K562 (cell line): ENCODE measurements at regions not wholly inside any gene's neighbourhood (a gene's known extent, or its start where the extent isn't known, plus 50 kb on each side); places are given as distances from the start of the nearest gene placed in this dataset.

Experiments used
- ATAC-seq: fragments of 200-7000 bp; cut with Tn5 transposase; 3 replicates; pipeline ENCODE4 v1.9.1; 2020; ENCODE audit warnings: moderate library complexity
- BruUV-seq: library from RNA; stranded (reverse); fragments of 400-500 nt; replicated peaks from 2 replicates; lab custom pipeline; 2021; lab: Mats Ljungman, UMichigan
- CTCF ChIA-PET: fragments of 300-600 bp; formaldehyde crosslinking; extraction: SDS; loops from one replicate; lab custom pipeline; 2021; ENCODE audit warnings: low intra/inter-chr PET ratio; lab: Yijun Ruan, JAX
- POLR2A ChIA-PET: fragments of 300-600, 350-650 bp; sonication (Branson Sonifier 250); formaldehyde crosslinking; extraction: SDS; loops from one replicate; lab custom pipeline; 2021; ENCODE audit warnings: antibody characterized with exemption, inconsistent platforms; lab: Yijun Ruan, JAX
- DNase-seq, 4 experiments: peaks; one replicate each; pipeline versions ENCODE4 v3.0.0 to v3.0.0-alpha.2; 2011 to 2018; ENCODE audit warnings: low spot score in 3 of 4, mixed read lengths in 3 of 4; ENCODE audit errors: extremely low read depth in 1 of 4
- FAIRE-seq: peaks from 2 replicates; lab custom pipeline; 2011; peaks lifted over from hg19 to GRCh38; lab: Jason Lieb, UNC
- H2AFZ ChIP-seq: 2 replicates; pipeline ENCODE4 v1.6.0; 2011; ENCODE audit warnings: low read depth, low read length, control low read depth, inconsistent platforms
- H3K27ac ChIP-seq: fragments of 200-600 bp; 3 replicates; pipeline ENCODE4 v1.8.0; 2011; ENCODE audit warnings: low read depth, mild to moderate bottlenecking, control low read depth, inconsistent platforms, low read length, moderate library complexity, mixed read lengths; ENCODE audit errors: extremely low read depth
- H3K27me3 ChIP-seq, 2 experiments: fragments of 300-600 bp in 1 of 2; 2 replicates in 1 of 2; 3 replicates in 1 of 2; pipeline versions ENCODE4 v1.6.0 to v1.8.0; 2011; ENCODE audit warnings: inconsistent platforms in 2 of 2, low read length in 2 of 2, mild to moderate bottlenecking in 1 of 2, mixed read lengths in 1 of 2, moderate library complexity in 1 of 2; ENCODE audit not compliant: control insufficient read depth in 2 of 2, insufficient read depth in 2 of 2
- H3K36me3 ChIP-seq: fragments of 300-600 bp; 3 replicates; pipeline ENCODE4 v1.8.0; 2011; ENCODE audit warnings: mild to moderate bottlenecking, low read length, inconsistent platforms; ENCODE audit not compliant: control insufficient read depth, insufficient read depth
- H3K4me1 ChIP-seq, 2 experiments: fragments of 200-600 bp in 1 of 2; replicated peaks in 1 of 2; 2 replicates in 1 of 2; 3 replicates in 1 of 2; pipeline versions ENCODE4 v1.5.1 to v1.8.0; 2011; ENCODE audit warnings: inconsistent platforms in 2 of 2, low read length in 2 of 2, mild to moderate bottlenecking in 1 of 2, mixed read lengths in 1 of 2, moderate library complexity in 1 of 2; ENCODE audit not compliant: control insufficient read depth in 2 of 2, insufficient read depth in 2 of 2
- H3K4me2 ChIP-seq: 2 replicates; pipeline ENCODE4 v1.6.1; 2011; ENCODE audit warnings: low read length, control low read depth, inconsistent platforms, mixed read lengths; ENCODE audit not compliant: insufficient read depth
- H3K4me3 ChIP-seq: fragments of 200-600 bp; sonication (generic), shearing (Covaris generic); 2 replicates; pipeline ENCODE4 v1.5.1; 2016; ENCODE audit warnings: control low read depth, inconsistent platforms
- H3K79me2 ChIP-seq: fragments of 200-600 bp; 3 replicates; pipeline ENCODE4 v1.8.0; 2011; ENCODE audit warnings: low read length, inconsistent platforms; ENCODE audit not compliant: control insufficient read depth, insufficient read depth
- H3K9ac ChIP-seq, 2 experiments: 2 replicates each; pipeline versions ENCODE4 v1.6.0 to v1.6.1; 2011; ENCODE audit warnings: low read depth in 2 of 2, low read length in 2 of 2, control low read depth in 1 of 2, inconsistent platforms in 1 of 2, mild to moderate bottlenecking in 1 of 2, mixed read lengths in 1 of 2; ENCODE audit not compliant: insufficient read depth in 1 of 2
- H3K9me1 ChIP-seq: one replicate; pipeline ENCODE4 v1.6.0; 2011; ENCODE audit warnings: inconsistent platforms, mild to moderate bottlenecking, low read length, moderate library complexity; ENCODE audit not compliant: control insufficient read depth, insufficient read depth
- H3K9me3 ChIP-seq: replicated peaks from 2 replicates; pipeline ENCODE4 v1.5.1; 2011; ENCODE audit warnings: low read depth, low read length, inconsistent platforms; ENCODE audit not compliant: control insufficient read depth, insufficient read depth
- H4K20me1 ChIP-seq: replicated peaks from 2 replicates; pipeline ENCODE4 v1.6.1; 2011; ENCODE audit warnings: low read length, inconsistent platforms, mixed read lengths; ENCODE audit not compliant: control insufficient read depth, insufficient read depth
- ARID1B ChIP-seq: fragments of 450-650 bp; IDR thresholded peaks from 2 replicates; pipeline ENCODE4 v1.6.1; 2016; ENCODE audit warnings: antibody characterized with exemption, mild to moderate bottlenecking, inconsistent platforms
- C11orf30 ChIP-seq: fragments of 450-650 bp; IDR thresholded peaks from 2 replicates; pipeline ENCODE4 v1.6.1; 2016; ENCODE audit warnings: low read depth, mild to moderate bottlenecking
- ETS2 ChIP-seq: IDR thresholded peaks from 2 replicates; pipeline ENCODE4 v1.6.1; 2016; ENCODE audit warnings: borderline replicate concordance, missing genetic modification characterization, mild to moderate bottlenecking, moderate library complexity, missing compliant biosample characterization; ENCODE audit not compliant: poor library complexity, severe bottlenecking
- ETV6 ChIP-seq, 3 experiments: fragments of 150-350 bp in 1 of 3; sonication (generic) in 1 of 3; formaldehyde crosslinking in 1 of 3; IDR thresholded peaks; 2 replicates each; pipeline versions ENCODE4 v1.6.1 to v1.8.0; 2014 to 2022; ENCODE audit warnings: borderline replicate concordance in 2 of 3, low read depth in 2 of 3, antibody characterized with exemption in 1 of 3, low read length in 1 of 3, mild to moderate bottlenecking in 1 of 3, missing genetic modification reagents in 1 of 3
- IRF9 ChIP-seq: fragments of 450-650 bp; IDR thresholded peaks from 2 replicates; pipeline ENCODE4 v1.6.1; 2016; ENCODE audit warnings: missing biosample characterization, missing genetic modification characterization
- LCOR ChIP-seq: sonication (generic); formaldehyde crosslinking; IDR thresholded peaks from 2 replicates; pipeline ENCODE4 v1.8.0; 2022; ENCODE audit warnings: mild to moderate bottlenecking, missing genetic modification reagents
- MCM5 ChIP-seq: fragments of 450-650 bp; IDR thresholded peaks from 2 replicates; pipeline ENCODE4 v1.6.1; 2016; ENCODE audit warnings: low read depth
- POLR3G ChIP-seq: IDR thresholded peaks from 2 replicates; pipeline ENCODE4 v1.6.1; 2011; ENCODE audit not compliant: insufficient read length, insufficient replicate concordance; ENCODE audit errors: extremely low read depth
- RBM25 ChIP-seq: fragments of 200-400 bp; formaldehyde crosslinking; IDR thresholded peaks from 2 replicates; pipeline ENCODE4 v1.6.1; 2018; ENCODE audit warnings: low read length, low read depth, moderate library complexity; ENCODE audit not compliant: severe bottlenecking
- REST ChIP-seq, 2 experiments: fragments of 450-650 bp; formaldehyde crosslinking in 1 of 2; IDR thresholded peaks; 2 replicates each; pipeline versions ENCODE4 v1.4.0 to v1.6.1; 2014 to 2020; ENCODE audit warnings: mild to moderate bottlenecking in 2 of 2, borderline replicate concordance in 1 of 2, low read depth in 1 of 2
- RHOXF2B ChIP-seq: fragments of 250-450 bp; sonication (Bioruptor Pico); conservative IDR thresholded peaks from 2 replicates; pipeline ENCODE4 v1.5.1; 2021
- ZNF436 ChIP-seq: fragments of 250-450, 450-650 bp; sonication (Bioruptor Pico); formaldehyde crosslinking; IDR thresholded peaks from 2 replicates; pipeline ENCODE4 v1.7.0; 2020; ENCODE audit warnings: mild to moderate bottlenecking
- ZNF445 ChIP-seq: fragments of 250-450 bp; sonication (Bioruptor Pico); IDR thresholded peaks from 2 replicates; pipeline ENCODE4 v1.4.0; 2020; ENCODE audit warnings: low read depth, mild to moderate bottlenecking, moderate library complexity
- WGBS: fragments of 100-300 bp; shearing (Covaris generic); methylation state at CpG from one replicate; pipeline ENCODE4 v1.1.6; 2016; ENCODE audit warnings: low coverage, mixed read lengths; ENCODE audit not compliant: insufficient coverage; ENCODE audit errors: missing lambda C conversion rate; 5-methylcytosine and 5-hydroxymethylcytosine counted together
- in situ Hi-C: fragments of 300-500 bp; cut with MboI; formaldehyde crosslinking; loops from 4 replicates; pipeline ENCODE4 v1.15.0; 2018; ENCODE audit warnings: inconsistent platforms, mixed read lengths
- intact Hi-C: fragments of 100-400 bp; cut with micrococcal nuclease; formaldehyde crosslinking; loops from 2 replicates; pipeline ENCODE4 v1.14.2; 2022

GRCh38 chr4:187840814-187841213, 154.8 kb upstream of the ZFP42 start:
- FAIRE-seq (no peak), ATAC-seq (no peak), DNase-seq (no peak)
- Histone ChIP-seq H3K4me3 (no peak overlapping the region), H3K36me3 (no peaks in the 10 kb centered on the region), H4K20me1 (no peaks in the 10 kb centered on the region), H3K9me1 (no peaks in the 10 kb centered on the region), H2AFZ (no peak overlapping the region), H3K27me3 (no peaks in the 10 kb centered on the region), H3K4me2 (no peak overlapping the region), H3K4me1 (no peaks in the 10 kb centered on the region), H3K27ac (no peak overlapping the region), H3K9me3 (0 out of 2 replicates have a peak, but pooled peaks cover 5% of the 10 kb centered on the region), H3K79me2 (no peaks in the 10 kb centered on the region), H3K9ac (no peak overlapping the region)
- ChIA-PET CTCF (no interaction called here), POLR2A (no interaction called here)
- intact Hi-C loops = no loop called here
- no TSS peak for BruUV-seq
- WGBS = 0% methylated on average over 2 of the region's 2 CpGs
- in situ Hi-C loops = no loop called here
- TF ChIP-seq MCM5 = no peak
- TF ChIP-seq ETS2 (tag) = no peak
- no peak for TF ChIP-seq LCOR
- TF ChIP-seq ZNF445 (CRISPR knock-in tag) = no peak
- TF ChIP-seq POLR3G = no peak
- no peak for TF ChIP-seq ETV6 (IDR thresholded peaks at IDR 0.05; ENCODE audit: borderline replicate concordance in 1 of 2, low read depth in 2 of 2, low read length in 1 of 2)
- no peak for TF ChIP-seq ETV6 (CRISPR knock-in tag; IDR thresholded peaks at IDR 0.05; ENCODE audit: borderline replicate concordance)
- TF ChIP-seq RHOXF2B (CRISPR knock-in tag) = no peak
- no peak for TF ChIP-seq RBM25
- TF ChIP-seq REST (IDR thresholded peaks at IDR 0.05; ENCODE audit: borderline replicate concordance) = no peak
- TF ChIP-seq REST (CRISPR knock-in tag; IDR thresholded peaks at IDR 0.05; ENCODE audit: low read depth) = no peak
- no peak for TF ChIP-seq IRF9 (tag)
- no peak for TF ChIP-seq ARID1B
- no peak for TF ChIP-seq C11orf30
- no peak for TF ChIP-seq ZNF436 (CRISPR knock-in tag)
